ENCODE measurements at regions not wholly inside any gene's neighbourhood (a gene's known extent, or its start where the extent isn't known, plus 50 kb on each side); places are given as distances from the start of the nearest gene placed in this dataset.

DNA sequence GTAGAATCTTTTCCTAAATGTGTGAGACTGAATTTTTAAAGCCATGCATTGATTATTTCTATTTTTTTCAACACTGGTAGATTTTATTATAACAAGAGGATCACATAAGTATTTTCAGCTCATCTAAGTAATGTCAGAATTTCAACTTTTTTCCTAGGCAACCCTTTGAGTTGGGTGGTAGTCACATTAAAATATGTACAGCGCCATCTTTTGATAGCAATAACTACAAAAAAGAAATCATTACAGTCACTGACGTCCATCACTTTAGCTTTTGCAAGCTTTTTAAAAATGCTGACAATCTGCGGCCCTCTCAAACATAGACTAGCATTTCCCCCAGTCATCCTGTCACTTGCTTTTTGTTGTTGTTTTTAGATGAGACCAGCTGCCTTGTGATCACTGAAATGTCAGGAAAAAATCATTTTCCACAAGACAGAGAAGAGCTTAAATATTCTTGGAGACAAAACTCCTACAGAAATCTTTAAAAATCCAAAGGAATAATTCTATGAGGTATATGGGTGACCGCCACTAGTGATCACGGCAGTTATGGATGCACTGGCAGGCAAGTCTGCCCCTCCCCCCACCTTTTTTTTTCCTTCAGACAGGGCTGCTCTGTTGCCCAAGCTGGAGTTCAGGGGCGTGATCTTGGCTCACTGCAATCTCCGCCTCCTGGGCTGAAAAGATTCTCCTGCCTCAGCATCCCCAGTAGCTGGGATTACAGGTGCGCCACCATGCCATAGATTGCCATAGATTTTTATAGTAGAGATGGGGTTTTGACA, 384.0 kb upstream of the KCNMB2 start:
- DNase-seq = no peak

DNA sequence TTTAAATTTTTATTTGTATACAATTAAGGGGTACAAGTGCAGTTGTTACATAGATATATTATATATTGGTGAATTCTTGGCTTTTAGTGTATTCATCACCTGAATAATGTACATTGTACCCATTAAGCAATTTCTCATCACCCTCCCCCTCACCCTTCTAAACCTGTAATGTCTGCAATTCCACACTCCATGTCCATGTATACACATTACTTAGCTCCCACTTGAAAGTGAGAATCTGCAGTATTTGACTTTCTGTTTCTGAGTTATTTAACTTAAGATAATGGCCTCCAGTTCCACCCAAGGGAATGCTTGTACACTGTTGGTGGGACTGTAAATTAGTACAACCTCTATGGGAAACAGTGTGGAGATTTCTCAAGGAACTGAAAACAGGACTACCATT, 383.2 kb upstream of the KCNMB2 start:
- DNase-seq = no peak

GRCh38 chr3:178155521-178155920, 380.7 kb upstream of the KCNMB2 start:
- DNase-seq = no peak

- peak; percentile 44 for DNase-seq
These were observed 379.9 kb upstream of the KCNMB2 start for GRCh38 chr3:178156301-178156700.

DNA sequence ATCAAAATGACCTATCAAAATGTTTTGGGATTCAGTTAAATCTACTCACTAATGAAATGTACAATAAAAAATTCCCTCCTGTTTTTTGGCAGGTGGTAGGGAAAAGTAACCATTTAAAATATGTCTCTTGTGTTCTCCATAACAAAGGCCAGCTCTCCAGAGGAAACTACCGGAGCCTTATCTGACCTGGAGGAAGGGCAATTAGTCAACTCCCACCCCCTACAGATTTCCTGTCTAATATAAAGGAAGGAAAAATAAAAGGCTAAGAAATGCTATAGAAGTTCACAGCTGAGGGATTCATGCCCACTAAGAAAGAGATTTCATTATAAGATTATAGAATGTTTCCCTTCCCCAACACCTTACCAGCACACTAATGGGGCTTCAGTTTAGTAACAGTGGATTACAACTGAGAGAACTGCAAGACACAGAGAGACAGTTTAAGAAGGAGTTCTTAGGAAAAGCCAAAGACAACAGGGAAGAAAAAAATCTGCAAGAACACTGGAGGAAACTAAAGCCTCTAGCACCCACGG, 376.5 kb upstream of the KCNMB2 start:
- DNase-seq = no peak

- DNase-seq = no peak
These were observed 366.8 kb upstream of the KCNMB2 start for GRCh38 chr3:178169421-178169820.

DNA sequence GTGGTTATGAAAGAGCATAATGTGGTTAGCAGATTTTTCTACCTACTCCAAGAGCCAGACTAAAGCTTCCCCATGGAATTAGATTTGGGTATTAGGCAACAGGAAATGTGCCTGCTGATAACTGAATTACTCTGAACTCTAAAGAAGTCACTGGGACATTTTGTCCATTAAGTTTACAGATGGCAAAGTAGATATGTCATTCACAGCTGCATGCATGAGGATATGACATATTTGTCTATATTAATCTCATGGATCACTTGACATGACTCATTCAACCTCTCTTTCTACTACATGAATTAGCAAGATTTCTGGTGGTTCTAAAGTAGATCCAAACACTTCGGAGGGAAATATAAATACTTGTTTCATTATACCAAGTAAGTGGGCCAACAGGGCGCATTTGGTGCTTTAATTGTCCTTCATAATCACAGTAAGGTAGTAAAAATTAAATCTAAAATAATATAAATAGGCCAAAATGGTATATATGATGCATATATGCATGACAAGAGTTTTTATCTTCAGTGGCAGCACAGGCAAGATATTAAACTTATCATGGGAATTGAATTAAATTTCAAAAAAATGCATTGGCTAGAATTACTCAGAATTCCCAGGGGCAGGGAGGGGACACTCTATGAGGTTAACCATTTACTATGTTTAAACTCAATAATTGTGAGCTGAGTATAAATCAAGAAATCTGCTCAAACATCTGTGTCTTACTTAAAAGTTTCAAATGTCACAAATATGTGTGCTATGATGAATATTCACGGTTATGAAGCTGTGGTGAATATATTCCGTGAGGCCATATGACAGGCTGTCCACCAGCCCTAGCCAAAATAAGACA, 365.3 kb upstream of the KCNMB2 start:
- peak; percentile 93 for DNase-seq

DNA sequence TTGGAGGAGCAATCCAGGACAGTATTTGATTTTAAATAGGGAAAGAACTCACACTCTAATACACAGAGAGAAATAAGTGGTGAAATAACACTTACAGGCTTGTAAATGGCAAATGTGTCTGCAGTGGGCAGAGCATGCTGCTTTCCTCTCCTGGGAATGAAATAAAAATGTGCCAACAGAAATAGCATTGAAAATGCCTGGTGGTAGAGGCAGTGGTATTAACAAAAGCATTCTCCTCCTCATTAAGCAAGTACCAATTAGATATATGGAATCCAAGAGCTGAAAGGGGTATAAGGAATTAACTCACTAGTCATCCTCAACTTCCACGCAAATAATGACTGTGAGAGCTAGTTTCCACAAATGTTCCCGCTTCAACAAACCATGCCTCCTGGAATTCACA, 364.1 kb upstream of the KCNMB2 start:
- no peak for DNase-seq

DNA sequence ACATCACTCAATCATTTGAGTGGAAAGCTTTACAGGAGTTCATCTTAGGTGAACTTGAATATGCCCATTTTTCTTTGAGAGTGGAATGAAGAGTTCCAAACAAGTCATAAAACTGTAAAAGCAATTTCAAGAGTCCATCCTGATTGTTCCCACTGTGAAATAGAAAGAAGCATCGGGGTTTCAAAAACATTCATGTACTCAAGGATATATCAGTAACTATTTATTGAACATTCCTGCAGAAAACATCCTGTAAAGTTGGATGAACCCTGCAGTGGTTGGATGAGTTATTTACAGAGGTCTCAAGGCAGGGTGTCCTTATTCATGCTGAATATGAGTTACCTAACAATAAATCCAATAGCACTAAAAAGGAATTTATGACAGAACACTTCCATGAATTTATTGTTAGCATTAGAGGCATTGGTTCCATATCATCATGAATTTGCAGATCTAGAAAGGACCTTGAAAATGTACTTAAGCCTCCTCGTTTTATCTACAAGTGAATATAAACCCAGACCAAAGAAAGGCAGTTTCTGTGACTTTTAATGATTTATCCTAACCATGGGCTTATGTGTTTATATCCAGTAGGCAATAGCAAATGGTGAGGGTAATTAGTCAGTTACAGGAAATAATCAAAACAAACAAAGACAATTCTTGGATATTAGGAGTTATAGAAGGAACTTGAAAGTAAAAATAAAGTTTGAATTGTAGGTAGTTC, 361.9 kb upstream of the KCNMB2 start:
- no peak for DNase-seq

DNA sequence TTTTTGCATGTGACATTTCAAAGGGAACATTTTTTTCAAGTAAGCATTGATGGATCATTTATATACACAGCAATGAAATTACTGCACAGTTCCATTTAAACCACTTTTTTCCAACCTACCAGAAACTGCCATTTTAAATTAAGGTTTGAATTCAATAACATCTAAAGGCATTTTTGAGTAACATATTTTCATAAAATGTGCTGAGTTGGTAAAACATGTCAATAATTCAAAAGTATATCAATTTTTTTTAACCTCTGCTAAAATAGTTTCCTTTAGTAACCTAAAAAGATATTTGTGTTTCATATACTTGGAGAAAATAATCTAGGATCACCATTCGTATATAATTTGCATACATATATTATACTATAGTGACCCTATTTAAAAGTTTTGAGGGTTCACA, 355.1 kb upstream of the KCNMB2 start:
- no peak for DNase-seq

- DNase-seq = no peak
These were observed 354.5 kb upstream of the KCNMB2 start for GRCh38 chr3:178181784-178182183.

GRCh38 chr3:178182337-178182779, 353.9 kb upstream of the KCNMB2 start:
- DNase-seq = peak; percentile 25

GRCh38 chr3:178184833-178185232, 351.4 kb upstream of the KCNMB2 start:
- no peak for DNase-seq

DNA sequence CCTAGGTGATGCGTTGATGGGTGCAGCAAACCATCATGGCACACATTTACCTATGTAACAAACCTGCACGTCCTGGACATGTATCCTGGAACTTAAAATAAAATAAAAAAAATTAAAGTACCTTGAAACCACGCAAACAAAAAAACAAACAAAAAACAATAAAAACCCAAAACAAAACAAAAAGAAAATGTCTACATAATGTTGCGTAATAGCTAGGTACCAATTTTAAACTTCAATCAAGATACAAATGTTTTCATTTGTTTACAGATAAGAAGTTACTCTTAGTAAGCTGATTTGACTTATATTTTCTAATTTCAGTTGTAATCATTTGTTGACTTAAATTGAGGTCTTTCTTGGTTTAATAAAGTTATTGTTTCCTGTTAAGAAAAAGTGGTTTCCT, 349.6 kb upstream of the KCNMB2 start:
- no peak for DNase-seq

- DNase-seq = no peak
These were observed 346.4 kb upstream of the KCNMB2 start for GRCh38 chr3:178189854-178190253.

DNA sequence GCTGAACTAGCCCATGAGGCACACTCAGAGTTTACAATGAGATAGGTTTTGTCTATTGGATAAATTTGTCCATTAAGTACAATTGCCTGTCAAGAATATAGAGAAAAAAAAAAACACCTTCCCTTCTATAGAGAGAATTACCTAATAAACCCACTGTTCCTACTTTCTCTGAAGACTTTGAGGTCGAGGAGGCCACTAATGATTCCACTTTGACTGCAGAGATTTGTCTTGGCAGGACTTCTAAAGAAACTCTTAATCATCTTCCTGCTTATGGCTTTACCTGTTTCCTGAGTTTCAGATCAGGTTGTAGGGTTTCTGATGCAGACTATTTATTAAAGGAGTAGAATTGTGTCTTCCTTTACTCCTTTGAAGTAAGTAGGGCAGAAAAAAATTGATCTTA, 342.4 kb upstream of the KCNMB2 start:
- no peak for DNase-seq

- DNase-seq = peak; percentile 15
These were observed 341.7 kb upstream of the KCNMB2 start for GRCh38 chr3:178194539-178194938.

DNA sequence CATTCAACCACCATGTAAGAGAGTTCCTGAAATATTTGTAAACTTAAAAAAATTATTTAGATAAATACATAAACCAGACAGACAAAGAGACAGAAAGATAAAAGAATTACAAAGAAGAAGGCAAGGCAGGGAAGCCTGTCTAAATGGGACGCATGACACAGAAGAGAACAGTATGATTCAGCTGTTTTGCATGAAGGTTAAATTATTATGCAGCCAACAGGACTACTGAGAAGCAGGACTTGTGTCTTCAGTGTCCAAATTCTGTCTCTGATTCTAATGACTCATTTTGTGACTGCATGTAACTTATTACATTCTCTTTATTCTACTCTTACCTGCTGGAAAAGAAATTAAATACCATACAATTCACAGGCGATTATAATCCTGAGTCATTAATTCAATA, 340.4 kb upstream of the KCNMB2 start:
- peak; percentile 53 for DNase-seq

DNA sequence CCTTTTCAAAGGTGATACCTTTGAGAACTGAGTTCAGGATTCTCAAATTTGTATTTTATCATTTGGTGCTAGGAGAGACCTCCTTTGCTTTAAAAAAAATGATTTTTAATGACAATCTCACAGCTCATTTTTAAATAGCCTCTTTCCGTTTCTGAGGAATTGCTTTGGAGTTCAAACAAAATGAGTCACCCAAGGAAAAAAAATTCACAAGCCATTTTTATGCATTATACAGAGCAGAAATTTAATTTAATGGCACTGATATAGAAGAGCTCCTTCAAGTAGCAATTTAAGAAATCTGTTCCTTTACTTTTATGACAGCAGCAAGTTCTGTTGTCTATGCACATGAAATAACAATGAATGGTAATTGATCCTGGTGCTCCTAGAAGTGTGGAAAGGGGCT, 337.9 kb upstream of the KCNMB2 start:
- DNase-seq = no peak

GRCh38 chr3:178200316-178200715, 335.9 kb upstream of the KCNMB2 start:
- no peak for DNase-seq

DNA sequence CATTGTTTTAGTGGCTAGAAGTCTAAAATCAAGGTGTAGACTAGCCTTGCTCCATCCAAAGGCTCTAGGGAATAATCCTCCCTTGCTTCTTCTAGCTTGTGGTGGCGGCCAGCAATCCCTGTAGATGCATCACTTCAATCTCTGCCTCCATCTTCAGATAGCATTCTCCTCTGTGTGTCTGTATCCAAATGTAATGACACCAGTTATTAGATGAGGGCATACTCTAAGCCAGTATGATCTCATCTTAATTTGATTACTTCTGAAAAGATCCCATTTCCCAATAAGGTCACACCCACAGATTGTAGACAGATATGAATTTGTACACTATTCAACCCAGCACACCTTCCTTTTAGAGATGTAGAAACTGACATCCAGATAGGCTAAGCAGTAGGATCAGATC, 334.5 kb upstream of the KCNMB2 start:
- no peak for DNase-seq

- peak; percentile 31 for DNase-seq
These were observed 334.0 kb upstream of the KCNMB2 start for GRCh38 chr3:178202194-178202593.

DNA sequence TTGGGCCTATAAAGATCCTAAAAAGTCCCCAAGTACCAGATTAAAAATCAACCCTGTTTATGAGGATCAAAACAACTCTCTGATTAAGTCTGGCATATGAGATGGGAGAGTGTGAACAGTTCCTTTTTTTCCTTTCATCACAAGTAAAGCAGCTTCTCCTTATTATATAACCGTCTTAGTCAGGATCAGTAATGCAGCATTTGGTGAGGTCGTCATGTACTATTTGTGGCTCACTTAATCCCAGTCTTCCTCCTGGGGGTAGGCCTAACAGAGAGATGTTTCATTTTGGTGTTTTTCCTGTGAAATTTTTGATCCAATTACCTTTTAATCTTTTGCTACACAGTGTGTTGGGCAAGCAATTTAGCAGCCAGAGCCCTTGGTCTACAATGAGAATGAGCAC, 333.1 kb upstream of the KCNMB2 start:
- DNase-seq = peak; percentile 27

Data from hematopoietic multipotent progenitor cell treated with erythropoietin and hydrocortisone succinate and interleukin-3 and kit ligand, for 4 days (in vitro differentiated cells).